GM18498 (cell line): ENCODE measurements at regions not wholly inside any gene's neighbourhood (a gene's known extent, or its start where the extent isn't known, plus 50 kb on each side); places are given as distances from the start of the nearest gene placed in this dataset.

Experiments used
- ATAC-seq: cut with Tn5 transposase; IDR thresholded peaks from one replicate; pipeline ENCODE4 v1.9.1; 2021; ENCODE audit warnings: mild to moderate bottlenecking, moderate library complexity; ENCODE audit not compliant: unreplicated experiment

DNA sequence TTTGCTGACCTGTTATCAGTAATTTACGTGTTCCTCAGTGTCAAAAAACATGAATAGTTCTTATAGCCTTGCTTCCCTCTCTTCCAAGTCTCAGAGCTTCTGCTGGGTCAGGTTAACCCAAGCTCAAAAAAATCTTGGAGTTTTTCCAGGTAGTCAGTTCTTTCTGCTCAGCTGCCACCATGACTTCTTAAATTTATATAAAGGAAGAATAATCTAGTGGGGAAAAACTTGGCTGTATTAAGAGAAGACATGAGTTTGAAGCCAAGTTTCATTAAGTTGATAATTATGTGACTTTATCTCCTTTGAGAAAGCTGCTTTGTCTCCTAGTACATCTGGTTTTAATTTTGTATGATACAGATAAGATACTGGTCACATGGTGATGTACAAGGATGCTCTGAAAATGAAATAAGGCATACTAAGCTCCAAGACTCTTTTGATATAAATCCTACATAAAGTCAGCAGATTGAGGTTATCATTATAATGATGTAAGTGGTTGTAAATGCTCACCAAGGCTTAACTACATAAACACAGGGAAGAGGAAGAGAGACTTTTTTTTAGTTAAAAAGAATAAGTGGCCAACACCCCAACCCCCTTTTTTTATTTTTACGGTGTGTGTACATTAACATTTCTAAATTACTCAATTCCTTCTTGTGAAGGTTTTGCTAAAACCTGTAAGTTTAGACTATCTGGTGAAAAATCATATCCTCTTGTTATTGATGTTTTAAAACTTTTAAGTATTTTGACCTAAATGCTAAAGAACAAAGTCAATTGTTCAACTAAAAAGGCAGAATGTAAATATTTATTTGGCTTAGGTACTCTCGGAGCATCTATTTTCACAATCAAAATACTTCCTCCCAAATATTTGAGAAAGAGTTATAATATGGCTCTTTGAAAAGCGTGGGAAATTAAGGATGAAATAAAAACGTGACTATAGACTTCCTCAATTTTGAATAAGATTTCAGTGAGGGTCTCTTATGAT is 84.1 kb upstream of the SLC38A2 start:
- ATAC-seq: no peak

DNA sequence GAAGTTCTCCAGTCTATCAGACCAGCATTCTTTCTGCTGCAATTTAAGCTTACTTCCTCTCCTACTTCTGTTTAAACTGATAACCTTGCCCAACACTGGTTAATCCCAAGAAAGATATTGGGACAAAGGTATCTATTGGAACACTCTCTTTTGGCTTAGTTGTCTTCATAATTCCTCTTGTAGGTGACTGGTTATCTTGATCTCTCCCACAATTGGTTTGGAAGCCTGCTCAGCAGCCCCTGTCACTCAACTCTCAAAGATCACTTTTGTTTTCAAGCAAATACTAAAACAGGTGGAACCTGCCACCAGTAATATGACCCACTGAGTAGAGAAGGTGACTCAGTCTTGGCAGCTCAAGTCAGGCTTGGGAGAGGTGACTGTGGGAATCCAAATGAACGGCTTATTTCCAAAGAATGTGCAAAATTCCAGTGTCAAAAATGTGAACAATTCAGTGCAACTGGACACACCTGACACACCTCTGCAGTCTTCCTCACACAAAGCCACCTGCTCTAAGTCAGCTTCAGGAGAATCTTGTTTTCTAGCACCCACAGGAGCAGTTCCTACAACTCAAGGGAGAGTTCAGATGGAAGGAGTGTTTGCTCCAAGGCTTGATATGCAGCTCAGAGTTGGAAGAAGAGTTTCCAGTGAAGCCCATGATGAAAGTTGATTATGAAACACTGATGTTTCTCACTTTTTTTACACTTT is 83.2 kb upstream of the SLC38A2 start:
- ATAC-seq: no peak

DNA sequence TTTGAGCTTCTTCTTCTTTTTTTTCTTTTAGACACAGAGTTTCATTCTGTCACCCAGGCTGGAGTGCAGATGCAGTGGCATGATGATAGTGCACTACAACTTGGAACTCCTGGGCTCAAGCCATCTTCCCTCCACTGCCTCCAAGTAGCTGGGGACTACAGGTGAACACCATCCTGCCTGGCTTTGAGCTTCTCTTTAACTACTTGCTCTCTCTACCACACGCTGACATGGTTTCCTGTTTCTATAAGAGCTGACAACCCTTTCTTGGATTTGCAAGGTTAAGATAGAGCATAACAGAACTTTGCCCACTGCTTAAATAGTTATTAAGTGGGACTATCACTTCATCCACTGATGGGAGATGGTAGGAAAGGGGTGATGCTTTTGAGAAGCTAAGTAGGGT is 82.4 kb upstream of the SLC38A2 start:
- no peak for ATAC-seq

DNA sequence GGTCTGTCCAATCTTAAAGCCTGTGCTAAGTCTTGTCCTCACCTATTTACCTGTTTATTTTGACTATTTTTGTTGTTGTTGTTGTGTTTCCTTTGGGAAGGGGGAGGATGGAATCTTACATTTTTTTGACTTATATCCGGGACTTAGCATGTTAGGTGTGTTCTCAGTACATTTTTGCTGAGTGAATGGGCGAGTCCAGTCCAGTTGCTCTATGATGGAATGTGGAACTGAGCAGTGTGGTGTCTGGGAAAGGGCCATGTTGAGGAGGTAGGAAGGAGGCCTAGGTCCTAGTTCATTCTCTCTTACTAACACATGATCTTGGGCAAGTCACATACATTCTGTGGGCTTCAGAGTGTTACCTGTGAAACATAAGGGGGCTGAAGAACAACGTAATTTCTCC is 80.9 kb upstream of the SLC38A2 start:
- ATAC-seq: no peak

DNA sequence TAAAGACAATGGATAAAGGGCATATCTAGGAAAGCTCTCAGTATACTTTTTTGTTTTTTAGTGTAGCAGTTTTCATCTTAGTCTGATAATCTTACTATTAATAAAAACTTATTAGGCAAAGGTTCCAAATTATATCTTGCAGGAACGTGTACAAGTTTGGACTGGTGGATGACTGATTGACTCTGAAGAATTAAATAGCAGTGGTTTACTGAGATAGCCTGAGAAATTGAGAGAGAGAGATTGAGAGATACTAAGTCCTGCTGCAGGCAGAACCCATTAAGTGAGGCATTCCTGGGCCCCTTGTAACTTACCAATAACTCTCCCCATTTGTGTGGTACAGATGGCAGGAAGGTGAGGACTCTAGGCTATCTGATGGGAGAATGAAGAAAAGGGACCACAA is 80.2 kb upstream of the SLC38A2 start:
- no peak for ATAC-seq

DNA sequence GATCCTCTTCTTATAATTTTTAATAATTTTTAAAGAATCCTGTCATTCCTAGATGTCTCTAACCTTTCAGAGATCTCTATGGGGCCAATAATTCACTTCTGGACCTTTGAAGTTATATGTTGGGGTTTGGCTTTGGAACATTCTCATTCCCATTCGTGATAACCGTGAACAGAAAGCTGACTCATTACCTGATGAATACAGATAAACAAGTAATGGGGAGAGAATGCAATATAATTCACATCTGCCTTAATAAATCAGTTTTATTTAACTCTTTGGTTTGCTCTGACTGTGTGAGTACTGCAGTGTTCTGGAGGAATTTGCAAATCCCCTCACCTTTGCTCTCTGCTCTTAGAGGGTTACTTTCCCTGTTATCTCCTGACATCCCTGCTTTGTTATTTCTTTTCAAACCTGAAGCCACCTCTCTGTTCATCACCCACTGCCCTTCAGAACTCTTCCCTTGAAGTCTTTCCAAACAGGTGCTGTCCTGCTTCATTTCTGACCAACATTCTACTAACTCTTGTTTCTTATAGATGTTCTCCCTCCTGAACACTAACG is 79.6 kb upstream of the SLC38A2 start:
- ATAC-seq: no peak

DNA sequence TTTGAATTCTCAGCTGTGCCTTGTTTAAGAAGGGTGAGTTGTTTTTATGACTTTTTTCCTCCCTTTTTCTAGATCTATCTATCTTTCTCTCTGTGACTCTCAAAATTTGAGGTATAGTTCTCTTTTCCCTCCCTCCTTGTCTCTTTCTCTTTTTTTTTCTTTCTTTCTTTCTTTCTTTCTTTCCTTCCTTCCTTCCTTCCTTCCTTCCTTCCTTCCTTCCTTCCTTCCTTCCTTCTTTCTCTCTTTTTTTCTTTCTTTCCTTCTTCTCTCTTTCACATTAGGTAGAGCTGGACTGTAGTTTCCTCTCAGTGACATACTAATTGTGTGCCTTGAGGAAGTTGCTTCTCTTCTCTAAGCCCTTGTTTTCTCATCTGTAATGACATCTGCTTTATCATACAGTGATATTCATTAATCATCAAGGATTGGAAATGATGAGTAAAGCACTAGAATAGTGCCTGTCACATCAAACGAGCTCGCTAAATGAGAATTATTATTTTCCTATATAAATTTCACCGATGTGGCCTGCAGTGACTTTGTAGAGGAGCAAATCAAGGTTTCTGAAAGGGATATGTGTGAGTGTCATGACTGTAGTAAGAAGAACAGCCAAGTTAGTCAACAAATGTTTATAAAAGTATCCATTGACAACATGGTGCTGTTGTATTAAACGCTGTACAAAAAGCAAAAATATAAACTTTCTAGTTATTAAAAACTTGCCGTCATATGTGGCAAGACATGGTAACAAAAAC is 78.9 kb upstream of the SLC38A2 start:
- no peak for ATAC-seq

DNA sequence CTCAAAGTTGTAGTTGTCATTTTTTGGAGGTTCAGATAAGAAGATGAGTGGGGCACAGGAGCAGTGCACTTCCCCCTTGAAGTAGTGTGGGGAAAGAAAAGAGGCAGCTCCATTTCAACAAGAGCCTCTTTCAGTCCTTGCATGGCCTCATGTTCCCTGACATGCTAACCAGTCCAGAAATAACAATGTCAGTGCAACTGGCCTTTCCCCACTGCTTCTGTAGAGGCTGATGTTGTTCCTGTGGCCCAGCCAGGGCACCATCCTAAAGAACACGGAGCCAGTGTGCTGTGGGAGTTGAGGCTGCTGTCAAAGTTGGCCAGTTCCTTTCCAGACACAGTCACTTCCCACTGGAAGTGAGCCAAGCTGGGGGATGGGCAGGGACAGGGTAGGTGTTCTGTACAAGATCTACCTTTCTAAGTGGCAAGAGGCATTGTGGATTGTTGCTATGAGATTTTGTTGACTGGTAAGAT is 77.7 kb upstream of the SLC38A2 start:
- ATAC-seq: no peak

DNA sequence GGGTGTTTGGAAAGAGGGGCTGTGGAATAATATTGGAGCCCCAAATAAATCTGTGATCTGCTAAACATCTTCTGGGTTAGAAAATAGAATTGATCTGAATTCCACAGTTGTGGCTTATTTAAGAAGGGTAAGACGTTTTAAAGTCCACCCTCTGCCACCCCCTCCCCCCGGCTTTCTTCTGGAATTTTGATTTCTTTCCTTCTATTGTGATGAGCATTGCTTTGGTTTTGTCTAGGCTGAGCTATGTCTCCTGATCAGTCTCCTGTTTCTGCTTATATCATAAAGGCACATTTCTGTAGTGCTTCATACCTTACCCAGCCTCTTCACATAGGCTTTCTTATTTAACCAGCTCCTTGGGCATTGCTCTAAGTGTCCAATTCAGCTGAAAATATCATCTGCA is 77.3 kb upstream of the SLC38A2 start:
- ATAC-seq: no peak

DNA sequence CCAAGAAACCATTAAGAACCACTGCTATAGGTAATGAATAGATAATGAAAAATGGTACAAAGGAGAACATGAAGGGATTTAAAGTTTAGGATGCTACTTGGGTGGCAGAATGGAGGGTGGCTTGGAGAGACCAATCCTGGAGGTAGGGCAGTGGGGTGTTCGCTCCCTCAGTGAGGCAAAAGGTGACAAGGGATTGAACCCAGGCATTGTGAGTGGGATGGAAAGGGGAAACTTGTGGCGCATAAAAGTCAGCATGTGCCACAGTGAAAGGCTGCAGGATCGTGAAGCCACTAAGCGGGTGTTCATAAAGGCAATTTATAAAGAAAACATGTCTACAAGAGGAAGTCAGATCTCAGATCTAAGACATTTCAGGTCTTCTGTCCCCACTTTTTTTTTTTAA is 76.7 kb upstream of the SLC38A2 start:
- ATAC-seq: no peak

DNA sequence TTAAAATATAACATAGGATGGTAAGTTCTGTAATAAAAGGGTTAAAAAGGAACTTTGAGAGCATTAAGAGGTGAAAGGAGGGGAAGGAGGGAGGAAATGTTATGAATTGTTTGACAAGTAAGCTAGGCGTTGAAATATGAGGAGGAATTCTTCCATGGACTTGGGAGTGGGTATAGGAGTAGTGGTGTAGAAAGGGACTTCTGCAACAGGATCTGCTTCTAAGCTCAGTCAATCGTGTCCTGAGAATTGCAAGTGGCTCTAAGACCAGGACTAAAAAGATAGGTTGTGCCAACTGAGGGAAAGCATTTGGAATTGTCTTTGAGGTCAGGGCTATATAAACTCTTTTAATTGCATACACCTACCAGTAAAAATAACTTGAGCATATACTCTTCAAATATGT is 74.1 kb upstream of the SLC38A2 start:
- ATAC-seq: no peak

DNA sequence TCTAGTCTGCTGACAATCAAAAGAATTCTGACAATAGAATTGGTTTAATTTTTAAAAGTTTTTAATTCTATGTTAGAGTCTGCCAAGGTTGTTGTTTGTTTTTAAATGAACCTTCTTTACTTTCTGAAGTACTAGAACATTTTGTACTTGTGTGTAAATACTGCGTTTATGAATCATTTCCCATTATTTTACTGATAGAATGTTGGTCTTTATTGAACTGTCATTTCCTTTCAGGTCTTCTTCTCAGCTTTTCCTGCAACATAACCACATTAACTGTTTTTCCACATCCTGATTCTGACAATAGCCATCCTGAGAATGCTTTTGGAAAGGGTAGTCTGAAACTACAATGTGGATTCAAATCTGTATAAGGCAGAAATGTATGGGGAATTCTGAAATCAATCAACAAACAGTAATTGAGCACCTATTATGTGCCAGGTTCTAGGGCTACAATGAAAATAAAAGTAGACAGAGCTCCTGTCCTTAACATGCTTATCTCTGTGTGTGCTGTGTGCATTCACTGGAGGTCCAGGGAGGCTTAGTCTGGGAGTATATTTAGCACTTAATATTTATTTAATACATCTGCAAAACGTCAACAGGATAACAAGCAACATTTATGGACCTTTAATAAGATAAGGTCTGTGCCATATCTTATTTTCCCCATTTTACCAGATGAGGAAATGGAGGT is 73.1 kb upstream of the SLC38A2 start:
- no peak for ATAC-seq

DNA sequence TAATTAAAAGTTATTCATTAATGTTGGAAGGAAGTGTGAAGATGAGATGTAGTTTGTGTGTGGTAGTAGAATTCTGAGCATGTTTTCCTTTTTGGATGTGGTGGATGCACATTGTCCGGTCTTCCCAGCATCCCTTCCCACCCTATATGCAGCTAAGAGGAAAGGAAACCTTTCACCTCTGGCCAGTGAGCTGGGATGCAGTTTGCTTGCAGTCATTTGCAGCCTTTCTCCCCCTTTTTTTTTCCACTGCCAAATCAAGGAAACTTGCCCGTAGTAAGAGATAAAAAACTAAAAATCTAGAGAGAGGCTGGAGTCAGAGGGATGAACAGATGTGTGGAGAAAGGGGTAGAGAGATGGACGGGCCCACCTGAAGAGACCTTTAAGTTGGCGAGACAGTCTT is 72.5 kb upstream of the SLC38A2 start:
- no peak for ATAC-seq

DNA sequence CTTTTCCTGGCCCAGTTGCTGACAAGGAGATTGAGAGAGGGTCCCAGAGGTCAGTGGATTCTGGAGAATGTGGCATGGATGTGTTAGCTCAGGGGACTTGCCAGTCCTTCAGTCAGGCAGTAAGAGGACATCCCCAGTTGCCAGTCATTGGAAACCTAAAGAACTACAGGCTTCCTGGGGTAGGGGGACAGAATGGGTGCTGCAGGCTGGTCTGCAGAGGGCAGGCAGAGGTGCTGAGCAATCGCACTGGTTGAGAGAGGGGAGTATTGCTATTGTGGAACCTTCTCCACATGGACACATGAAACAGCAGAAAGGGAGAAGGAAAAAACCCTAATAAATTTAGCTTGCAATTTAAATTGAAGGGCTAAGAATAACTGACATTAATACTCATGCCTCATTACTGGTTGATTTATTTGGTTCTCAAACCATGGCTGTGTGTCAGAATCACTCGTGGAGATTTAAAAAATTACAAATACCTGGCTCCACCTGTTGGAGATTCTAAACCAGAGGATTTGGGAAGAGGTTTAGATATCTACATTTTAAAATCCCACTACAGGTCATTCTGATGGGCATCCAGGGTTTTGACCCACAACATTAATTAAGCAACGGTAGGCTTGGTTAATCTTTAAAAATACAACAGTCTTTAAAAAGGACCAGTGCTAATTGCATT is 71.2 kb upstream of the SLC38A2 start:
- no peak for ATAC-seq

DNA sequence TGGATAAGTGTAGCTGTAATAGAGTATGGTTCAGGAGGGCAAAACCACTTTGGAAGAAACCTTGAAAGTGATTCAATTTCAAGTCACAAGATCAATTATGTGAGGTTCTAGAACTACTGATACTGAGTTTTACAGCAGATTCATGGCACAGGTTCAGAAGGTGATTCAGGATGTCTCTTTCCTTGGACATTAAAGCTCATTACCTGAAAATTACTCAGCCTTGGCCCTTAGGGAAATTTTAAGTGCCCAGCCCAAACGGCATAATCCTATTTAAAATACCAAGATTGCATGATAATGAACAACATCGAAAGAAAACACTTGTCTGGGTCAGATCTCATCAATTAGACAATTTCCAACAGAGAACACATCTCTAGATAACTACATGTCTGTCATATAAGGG is 70.2 kb upstream of the SLC38A2 start:
- no peak for ATAC-seq

DNA sequence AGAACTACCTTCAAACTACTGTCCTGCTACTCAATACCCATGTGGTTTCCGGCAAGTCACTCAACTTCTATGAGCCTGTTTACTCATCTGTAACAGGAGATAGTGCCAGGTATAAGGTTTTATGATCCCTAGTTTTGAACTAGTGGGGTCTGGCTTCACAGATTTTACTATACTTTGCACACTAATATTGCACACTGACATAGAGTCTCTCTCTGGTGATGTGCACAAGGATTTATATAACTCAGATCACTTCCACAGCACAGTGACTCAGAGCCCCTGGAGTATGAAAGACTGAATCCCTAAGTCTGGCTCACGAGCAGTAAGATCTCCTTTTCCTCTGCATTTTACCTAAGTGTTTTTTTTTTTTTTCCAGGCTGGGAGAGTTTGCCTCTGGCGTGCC is 69.7 kb upstream of the SLC38A2 start:
- no peak for ATAC-seq

DNA sequence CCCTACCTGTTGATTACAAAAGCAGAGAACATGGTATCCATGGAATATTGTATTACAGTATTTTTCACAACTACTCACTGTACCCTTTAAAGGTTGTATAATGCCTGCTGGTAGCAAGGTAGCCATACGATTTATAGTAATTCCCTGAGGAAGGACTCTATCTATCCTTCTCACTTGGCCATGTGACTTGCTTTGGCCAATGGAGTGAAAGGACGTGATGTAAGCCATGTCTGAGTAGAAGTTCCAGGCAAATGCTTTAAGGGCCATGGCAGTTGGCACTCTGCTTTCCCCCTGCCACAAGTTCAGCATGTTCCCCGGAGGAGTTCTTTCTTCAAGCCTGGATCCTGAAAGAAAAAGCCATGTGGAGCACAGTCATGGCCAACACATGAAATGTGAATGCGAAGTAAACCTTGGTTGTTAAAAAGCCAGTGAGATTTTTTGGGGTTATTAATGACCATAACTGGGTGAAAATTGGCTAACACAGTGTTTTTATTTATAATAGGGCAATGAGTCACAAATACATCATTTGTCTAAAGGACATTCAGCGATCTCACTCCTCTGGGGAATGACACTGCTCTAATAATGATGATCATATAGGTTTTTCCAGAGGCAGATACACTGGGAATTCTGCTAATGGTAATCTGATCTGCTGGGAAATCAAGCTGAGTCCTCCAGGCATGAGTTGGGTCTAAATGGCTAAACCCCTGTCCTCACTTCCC is 67.4 kb upstream of the SLC38A2 start:
- ATAC-seq: no peak

DNA sequence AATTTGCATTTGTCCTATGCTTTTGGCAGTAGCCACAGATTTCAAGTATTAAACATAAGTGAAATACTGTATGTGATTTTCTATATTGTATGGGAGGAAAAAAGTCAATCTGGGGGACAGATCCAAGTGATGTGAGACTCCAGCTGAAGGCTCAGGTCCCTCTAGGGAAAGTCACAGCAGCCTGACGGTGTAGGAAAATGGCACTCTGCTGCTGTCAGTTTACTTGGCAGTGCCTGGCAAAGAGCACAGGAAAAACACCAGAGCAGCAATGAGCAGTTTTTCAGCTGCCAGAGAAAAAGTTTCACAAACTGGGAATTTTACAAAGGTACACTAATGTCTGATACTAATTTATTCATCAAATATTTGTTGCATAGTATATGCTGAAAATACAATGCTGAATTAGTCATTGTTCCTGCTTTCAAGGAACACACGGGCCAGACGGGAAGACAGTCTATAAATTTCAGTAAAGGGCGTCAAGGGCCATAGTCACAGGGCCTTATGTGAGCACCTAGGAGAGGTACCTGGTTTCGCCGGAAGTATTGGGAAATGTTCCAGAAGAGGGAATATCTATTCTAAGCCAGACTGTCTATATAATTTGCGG is 66.2 kb upstream of the SLC38A2 start:
- ATAC-seq: no peak

DNA sequence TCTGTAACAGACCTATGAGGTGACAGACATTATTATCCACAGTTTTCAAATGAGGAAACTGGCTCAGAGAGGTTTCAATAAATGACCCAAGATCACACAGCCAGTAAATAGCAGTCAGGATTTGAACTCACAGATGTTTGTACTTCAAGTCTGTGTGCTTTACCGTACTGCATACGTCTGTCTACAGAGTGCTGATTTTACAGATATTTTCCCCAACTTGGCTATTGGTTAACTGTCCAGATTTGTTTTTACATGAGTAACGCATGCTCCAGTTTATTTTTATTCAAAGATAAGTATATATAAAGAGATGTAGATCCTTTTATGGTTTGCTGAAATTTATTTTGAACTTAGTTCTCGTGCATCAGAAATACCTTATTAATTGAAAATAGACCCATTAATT is 65.7 kb upstream of the SLC38A2 start:
- ATAC-seq: no peak
